HCT116 (cell line): ENCODE measurements at regions not wholly inside any gene's neighbourhood (a gene's known extent, or its start where the extent isn't known, plus 50 kb on each side); places are given as distances from the start of the nearest gene placed in this dataset.

ENCODE experiments used
- CTCF ChIP-seq, 3 experiments: fragments of 200-600 bp in 1 of 3; sonication (generic) in 1 of 3; IDR thresholded peaks in 2 of 3; conservative IDR thresholded peaks in 1 of 3; 2 replicates each; pipeline ENCODE4 v1.5.1; 2012 to 2017; ENCODE audit warnings: low read depth in 2 of 3, low read length in 2 of 3, antibody characterized with exemption in 1 of 3, borderline replicate concordance in 1 of 3, control low read depth in 1 of 3, mild to moderate bottlenecking in 1 of 3, mixed read lengths in 1 of 3, mixed run types in 1 of 3, moderate library complexity in 1 of 3; ENCODE audit not compliant: insufficient read depth in 1 of 3
- EGR1 ChIP-seq: IDR thresholded peaks from 2 replicates; pipeline ENCODE4 v1.6.1; 2012; ENCODE audit warnings: low read depth
- JUND ChIP-seq: IDR thresholded peaks from 2 replicates; pipeline ENCODE4 v1.6.1; 2012
- MAX ChIP-seq: IDR thresholded peaks from 2 replicates; pipeline ENCODE4 v1.6.1; 2012
- POLR2A ChIP-seq: IDR thresholded peaks from 2 replicates; pipeline ENCODE4 v1.7.0; 2011; ENCODE audit warnings: borderline replicate concordance; ENCODE audit not compliant: insufficient read depth, insufficient read length; ENCODE audit errors: extremely low read depth
- POLR2AphosphoS5 ChIP-seq: IDR thresholded peaks from 2 replicates; pipeline ENCODE4 v1.6.1; 2011; ENCODE audit warnings: mild to moderate bottlenecking, low read depth, low read length, moderate library complexity
- SIN3A ChIP-seq: IDR thresholded peaks from 2 replicates; pipeline ENCODE4 v1.6.1; 2012; ENCODE audit warnings: low read depth
- TCF7L2 ChIP-seq: IDR thresholded peaks from 2 replicates; pipeline ENCODE4 v1.7.0; 2011; ENCODE audit warnings: borderline replicate concordance, inconsistent platforms; ENCODE audit not compliant: insufficient read depth, insufficient read length; ENCODE audit errors: extremely low read depth
- YY1 ChIP-seq: IDR thresholded peaks from 2 replicates; pipeline ENCODE4 v1.6.1; 2011; ENCODE audit warnings: low read length, low read depth, moderate library complexity, mild to moderate bottlenecking; ENCODE audit not compliant: insufficient replicate concordance; ENCODE audit errors: extremely low read depth
- ZFX ChIP-seq: fragments of 450-650 bp; IDR thresholded peaks from 2 replicates; pipeline ENCODE4 v1.6.1; 2017
- ZNF274 ChIP-seq: fragments of 200-500 bp; sonication (Bioruptor generic); IDR thresholded peaks from 2 replicates; pipeline ENCODE4 v1.6.1; 2014; ENCODE audit warnings: mild to moderate bottlenecking, low read depth, low read length, inconsistent platforms

- TF ChIP-seq YY1 (no peak), MAX (no peak), ZNF274 (no peak), CTCF (IDR thresholded peaks at IDR 0.05 in 2 of 3, conservative IDR thresholded peaks at IDR 0.05 in 1 of 3; ENCODE audit: borderline replicate concordance in 1 of 3, insufficient read depth in 1 of 3, low read depth in 2 of 3, low read length in 2 of 3) (no peak), ZFX (no peak), POLR2A (no peak), TCF7L2 (no peak), POLR2AphosphoS5 (no peak), EGR1 (no peak), SIN3A (no peak), JUND (no peak)
These were observed 220.4 kb upstream of the FAM47C start for GRCh38 chrX:36787752-36788151.
